ENCODE measurements at regions not wholly inside any gene's neighbourhood (a gene's known extent, or its start where the extent isn't known, plus 50 kb on each side); places are given as distances from the start of the nearest gene placed in this dataset.
"Not testable (repeated sequence)": the region's sequence is repeated elsewhere in the genome, so short reads cannot be mapped to it uniquely, and the experiment has no call there.

GRCh38 chr2:88396209-88396608 is 56.3 kb downstream of the FOXI3 start:
- H3K27ac Mint-ChIP-seq = no peak overlapping the region
- peaks cover 15% of the 10 kb centered on the region for H3K27me3 Mint-ChIP-seq
- ATAC-seq (no peak), DNase-seq (no peak)
- CTCF ChIA-PET = no interaction called here
- H3K36me3 Mint-ChIP-seq = no peaks in the 10 kb centered on the region
- no peaks in the 10 kb centered on the region for H3K4me1 Mint-ChIP-seq
- no peak overlapping the region for H3K4me3 Mint-ChIP-seq
- no peaks in the 10 kb centered on the region for H3K9me3 Mint-ChIP-seq (ENCODE audit: low read depth)

GRCh38 chr2:88377641-88377991 is 74.9 kb downstream of the FOXI3 start:
- H3K27ac Mint-ChIP-seq = no peak overlapping the region
- ATAC-seq (no peak), DNase-seq (no peak)
- H3K4me1 Mint-ChIP-seq = no peaks in the 10 kb centered on the region
- H3K4me3 Mint-ChIP-seq = no peak overlapping the region
- CTCF ChIA-PET = no interaction called here
- H3K27me3 Mint-ChIP-seq = peaks cover 8% of the 10 kb centered on the region
- no peaks in the 10 kb centered on the region for H3K36me3 Mint-ChIP-seq
- H3K9me3 Mint-ChIP-seq (ENCODE audit: low read depth) = no peaks in the 10 kb centered on the region

DNA sequence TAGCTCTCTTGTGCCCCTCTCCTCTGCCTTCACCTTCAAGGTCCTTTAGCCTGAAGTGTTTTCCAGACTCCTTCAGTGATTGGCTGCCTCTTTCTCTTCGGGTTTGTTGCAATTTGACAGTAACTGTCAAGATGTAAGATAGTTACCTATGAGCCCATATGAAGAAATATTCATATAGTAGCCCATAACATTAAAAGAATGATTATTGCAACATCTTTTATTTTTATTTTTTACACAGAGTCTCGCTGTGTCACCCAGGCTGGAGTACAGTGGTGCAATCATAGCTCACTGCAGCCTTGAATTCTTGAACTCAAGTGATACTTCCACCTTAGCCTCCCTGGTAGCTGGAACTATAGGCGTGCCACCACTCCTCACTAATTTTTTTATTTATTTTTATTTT is 80.5 kb downstream of the FOXI3 start:
- H3K27me3 Mint-ChIP-seq = peaks cover 8% of the 10 kb centered on the region
- DNase-seq (no peak), ATAC-seq (no peak)
- H3K4me3 Mint-ChIP-seq = no peak overlapping the region
- CTCF ChIA-PET = no interaction called here
- H3K9me3 Mint-ChIP-seq (ENCODE audit: low read depth) = no peaks in the 10 kb centered on the region
- no peak overlapping the region for H3K27ac Mint-ChIP-seq
- H3K4me1 Mint-ChIP-seq = no peaks in the 10 kb centered on the region
- no peaks in the 10 kb centered on the region for H3K36me3 Mint-ChIP-seq

DNA sequence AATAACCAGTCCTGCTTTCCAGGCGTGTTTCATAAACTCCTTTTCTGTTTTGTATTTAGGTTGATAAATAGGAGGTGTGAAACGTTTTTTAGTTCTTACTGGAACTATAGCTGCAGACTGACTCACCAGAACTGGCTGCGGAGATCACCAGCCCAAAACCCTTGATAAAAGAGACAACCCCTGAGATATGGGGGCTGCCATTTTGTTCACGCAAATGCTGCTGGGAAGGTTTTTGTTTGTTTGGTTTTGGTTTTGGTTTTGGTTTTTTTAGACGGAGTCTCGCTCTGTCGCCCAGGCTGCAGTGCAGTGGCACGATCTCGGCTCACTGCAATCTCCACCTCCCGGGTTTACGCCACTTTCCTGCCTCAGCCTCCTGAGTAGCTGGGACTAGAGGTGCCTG is 87.1 kb downstream of the FOXI3 start:
- H3K36me3 Mint-ChIP-seq; H3K27ac Mint-ChIP-seq; H3K27me3 Mint-ChIP-seq; H3K4me3 Mint-ChIP-seq; DNase-seq; ATAC-seq; CTCF ChIA-PET; H3K9me3 Mint-ChIP-seq (ENCODE audit: low read depth); H3K4me1 Mint-ChIP-seq: not testable (repeated sequence)

- Mint-ChIP-seq H3K4me3 (no peak overlapping the region), H3K36me3 (no peaks in the 10 kb centered on the region), H3K4me1 (peaks cover 3% of the 10 kb centered on the region), H3K27ac (no peak overlapping the region), H3K27me3 (peaks cover 30% of the 10 kb centered on the region), H3K9me3 (ENCODE audit: low read depth) (no peaks in the 10 kb centered on the region)
- ATAC-seq (no peak), DNase-seq (no peak)
- CTCF ChIA-PET = no interaction called here
Observed at GRCh38 chr2:88355486-88355885, 97.0 kb downstream of the FOXI3 start.

GRCh38 chr2:88351249-88351601 is 101.3 kb downstream of the FOXI3 start:
- no peak for ATAC-seq
- peaks cover 31% of the 10 kb centered on the region for H3K27me3 Mint-ChIP-seq
- H3K4me3 Mint-ChIP-seq = no peak overlapping the region
- no peaks in the 10 kb centered on the region for H3K9me3 Mint-ChIP-seq (ENCODE audit: low read depth)
- H3K4me1 Mint-ChIP-seq = peaks cover 3% of the 10 kb centered on the region
- DNase-seq = no peak
- CTCF ChIA-PET = interaction anchor here (0.6 to 2.1 kb wide), 4 partner anchors 8 to 291 kb away, joined by 3 to 10 read pairs (median 4); no protein-coding TSS in a partner anchor
- H3K36me3 Mint-ChIP-seq = no peaks in the 10 kb centered on the region
- H3K27ac Mint-ChIP-seq = no peak overlapping the region

DNA sequence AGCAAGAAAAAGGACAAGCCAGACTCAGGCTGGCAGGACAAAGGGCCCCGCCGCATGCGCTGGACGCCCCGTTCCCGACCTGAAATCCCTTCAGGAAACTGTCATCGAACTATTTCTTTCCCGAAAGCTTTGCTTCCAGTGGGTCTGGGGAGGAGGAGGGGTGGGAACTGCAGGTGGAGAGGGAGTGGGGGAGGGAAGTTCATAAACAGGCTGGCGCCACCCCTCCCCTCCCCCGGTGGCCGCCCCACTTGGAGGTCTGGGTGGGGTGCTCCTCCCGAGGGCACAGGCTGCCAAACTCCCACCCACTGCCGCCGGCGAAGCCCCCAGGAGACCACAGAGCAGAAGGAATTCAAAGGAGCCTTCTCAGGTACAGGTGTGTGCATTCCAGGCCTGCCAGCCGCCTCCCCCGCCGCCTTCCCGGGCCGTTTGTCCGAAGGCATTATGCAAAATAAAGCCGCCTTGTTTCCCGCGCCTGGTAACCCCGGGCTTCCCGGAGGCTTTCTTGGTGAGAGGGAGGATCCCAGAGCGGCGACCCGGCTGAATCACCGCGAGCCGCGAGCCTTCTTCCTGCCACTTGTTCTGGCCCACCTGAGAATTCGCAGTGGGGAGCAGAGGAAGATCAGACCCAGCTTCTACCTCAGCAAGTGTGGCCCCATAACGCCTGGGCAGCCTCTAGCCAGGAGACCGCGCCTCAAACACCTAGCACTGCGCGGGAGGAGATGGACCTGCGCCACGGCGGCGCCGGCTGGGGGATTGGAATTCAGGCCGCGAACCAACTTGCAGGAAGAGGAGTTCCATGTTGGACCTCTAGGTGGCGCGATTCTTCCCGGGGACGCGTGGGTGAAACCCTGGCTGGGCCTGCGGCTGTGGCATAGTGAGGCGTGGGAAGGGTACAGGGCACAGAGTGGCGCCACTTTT is 101.9 kb downstream of the FOXI3 start:
- no peaks in the 10 kb centered on the region for H3K9me3 Mint-ChIP-seq (ENCODE audit: low read depth)
- H3K4me3 Mint-ChIP-seq = peak overlapping the region; percentile 37
- ATAC-seq = peak; percentile 60
- H3K4me1 Mint-ChIP-seq = peaks cover 3% of the 10 kb centered on the region
- peak; percentile 76 for DNase-seq
- CTCF ChIA-PET = interaction anchor here (0.8 to 2.1 kb wide), 4 partner anchors 7 to 290 kb away, joined by 3 to 10 read pairs (median 4); no protein-coding TSS in a partner anchor
- no peak overlapping the region for H3K27ac Mint-ChIP-seq
- no peaks in the 10 kb centered on the region for H3K36me3 Mint-ChIP-seq
- peaks cover 29% of the 10 kb centered on the region for H3K27me3 Mint-ChIP-seq

DNA sequence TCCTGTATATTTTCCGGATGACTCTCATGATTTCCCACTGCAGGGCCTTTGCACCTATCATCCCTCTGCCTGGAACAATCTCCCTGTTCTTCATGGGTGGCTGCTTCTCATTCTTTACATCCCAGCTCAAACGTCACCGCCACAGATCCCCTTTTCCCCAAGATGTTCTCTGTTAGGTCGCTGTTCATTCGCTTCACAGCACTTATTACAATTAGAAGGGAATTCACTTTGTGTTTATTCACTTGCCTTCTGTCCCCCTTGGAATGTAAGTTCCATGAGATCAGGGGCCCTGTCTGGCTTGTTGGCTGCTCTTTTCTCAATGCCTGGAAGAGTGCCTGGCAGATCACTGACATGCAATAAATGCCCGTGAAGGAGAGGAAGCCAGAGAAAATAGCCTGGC is 106.7 kb downstream of the FOXI3 start:
- no peak for ATAC-seq
- CTCF ChIA-PET = no interaction called here

DNA sequence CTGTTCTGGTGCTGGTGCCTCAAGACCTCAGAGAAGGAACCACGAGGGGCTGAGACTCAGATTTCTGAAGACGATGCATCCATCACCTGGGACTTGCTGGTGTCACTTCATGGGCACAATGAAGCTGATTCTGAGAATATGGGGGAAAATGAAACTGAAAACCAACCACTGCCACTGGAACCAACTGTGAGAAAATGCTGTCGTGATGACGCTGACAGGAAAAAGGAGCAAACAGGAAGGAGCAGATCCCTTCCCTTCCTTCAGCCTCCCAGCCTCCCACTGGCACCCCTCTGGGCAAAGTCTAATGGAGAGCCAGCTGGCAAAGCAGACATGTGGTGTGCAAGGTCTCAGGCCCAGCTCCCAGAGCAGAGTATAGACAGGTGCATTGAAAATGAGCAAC is 109.7 kb downstream of the FOXI3 start:
- peak; percentile 71 for ATAC-seq
- Mint-ChIP-seq H3K27me3 (peaks cover 11% of the 10 kb centered on the region), H3K9me3 (ENCODE audit: low read depth) (peaks cover 3% of the 10 kb centered on the region), H3K27ac (peak overlapping the region; percentile 36), H3K4me3 (peak overlapping the region; percentile 2), H3K4me1 (peaks cover 14% of the 10 kb centered on the region), H3K36me3 (no peaks in the 10 kb centered on the region)
- CTCF ChIA-PET = interaction anchor here (0.9 to 1.8 kb wide), 3 partner anchors 9 to 152 kb away, joined by 3 to 10 read pairs (median 3); no protein-coding TSS in a partner anchor
- DNase-seq = peak; percentile 43

More for the DNA sequence above, 106.7 kb downstream of the FOXI3 start:
- no peaks in the 10 kb centered on the region for H3K36me3 Mint-ChIP-seq
- H3K27me3 Mint-ChIP-seq = peaks cover 15% of the 10 kb centered on the region
- DNase-seq = no peak
- H3K4me1 Mint-ChIP-seq = peaks cover 15% of the 10 kb centered on the region
- H3K9me3 Mint-ChIP-seq (ENCODE audit: low read depth) = no peaks in the 10 kb centered on the region
- H3K4me3 Mint-ChIP-seq = no peak overlapping the region
- no peak overlapping the region for H3K27ac Mint-ChIP-seq

DNA sequence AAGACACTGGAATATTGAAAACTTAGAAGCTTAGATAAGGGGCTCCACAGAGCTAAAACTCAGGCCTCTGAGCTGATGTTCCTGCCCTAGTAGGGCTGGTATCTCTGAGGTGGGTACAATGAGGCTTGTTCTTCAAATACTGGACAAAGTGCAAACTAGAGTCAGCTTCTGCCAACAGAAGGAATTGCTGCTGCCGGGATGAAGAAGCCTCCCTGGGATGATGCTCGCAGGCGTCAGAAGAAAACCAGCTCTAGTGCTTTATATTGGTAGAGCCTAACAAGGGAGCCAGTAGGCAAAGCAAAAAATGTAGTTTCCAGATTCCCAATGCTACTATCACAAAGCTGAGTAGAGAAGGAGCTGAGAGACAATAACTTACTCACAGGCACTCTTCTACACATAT is 118.1 kb downstream of the FOXI3 start:
- no peak overlapping the region for H3K27ac Mint-ChIP-seq
- H3K27me3 Mint-ChIP-seq = peaks cover 30% of the 10 kb centered on the region
- H3K4me3 Mint-ChIP-seq = no peak overlapping the region
- ATAC-seq (no peak), DNase-seq (no peak)
- H3K4me1 Mint-ChIP-seq = peaks cover 2% of the 10 kb centered on the region
- CTCF ChIA-PET = no interaction called here
- no peaks in the 10 kb centered on the region for H3K9me3 Mint-ChIP-seq (ENCODE audit: low read depth)
- H3K36me3 Mint-ChIP-seq = no peaks in the 10 kb centered on the region

GRCh38 chr2:88331239-88331638 is 121.3 kb downstream of the FOXI3 start:
- no peaks in the 10 kb centered on the region for H3K36me3 Mint-ChIP-seq
- H3K27me3 Mint-ChIP-seq = peaks cover 37% of the 10 kb centered on the region
- no peak for DNase-seq
- H3K4me1 Mint-ChIP-seq = peaks cover 2% of the 10 kb centered on the region
- no peak overlapping the region for H3K27ac Mint-ChIP-seq
- H3K4me3 Mint-ChIP-seq = no peak overlapping the region
- H3K9me3 Mint-ChIP-seq (ENCODE audit: low read depth) = no peaks in the 10 kb centered on the region
- CTCF ChIA-PET = no interaction called here
- no peak for ATAC-seq

- CTCF ChIA-PET = no interaction called here
Observed at GRCh38 chr2:88329815-88330603, 122.5 kb downstream of the FOXI3 start.

DNA sequence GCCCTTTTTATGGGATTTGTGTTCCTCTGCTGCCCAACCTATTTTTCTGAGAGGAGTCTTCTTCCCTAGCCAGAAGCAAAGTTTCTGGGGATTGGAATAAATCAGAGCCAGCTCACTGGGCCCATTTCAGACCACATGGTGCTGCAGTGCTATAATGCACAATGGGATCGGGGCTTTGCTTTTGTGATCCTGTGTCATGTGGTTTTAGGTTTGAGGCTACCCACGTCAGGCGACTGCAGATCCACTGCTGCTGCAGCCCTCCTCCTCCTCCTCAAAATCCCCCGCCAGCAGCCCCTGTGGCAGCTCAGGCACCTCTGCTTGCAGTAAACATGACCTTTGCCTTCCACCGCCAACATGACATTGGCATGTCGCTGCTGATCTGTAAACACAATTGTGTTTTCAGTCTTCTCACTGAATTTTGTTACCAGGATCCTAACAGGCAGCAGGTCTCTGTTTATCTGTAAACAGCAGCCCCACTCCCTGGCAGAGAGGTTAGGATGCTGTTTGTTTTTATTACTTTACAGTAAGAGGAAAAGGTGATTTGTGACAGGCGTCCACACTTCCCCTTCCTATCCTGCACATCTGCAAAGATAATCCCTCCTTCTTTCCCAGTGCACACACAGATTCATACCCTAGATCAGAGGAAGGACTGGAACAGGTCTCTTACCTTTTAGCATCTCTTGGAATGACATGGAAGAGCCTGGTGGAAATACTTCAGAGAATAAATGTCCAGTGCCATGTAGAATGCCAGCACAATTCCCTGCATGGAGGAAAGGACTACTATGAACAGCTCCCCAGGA is 130.8 kb downstream of the FOXI3 start:
- DNase-seq (no peak), ATAC-seq (no peak)
- CTCF ChIA-PET = interaction anchor here (1.0 kb wide), 1 partner anchor 261 kb away, joined by 3 read pairs; no protein-coding TSS in a partner anchor
- Mint-ChIP-seq H3K9me3 (ENCODE audit: low read depth) (no peaks in the 10 kb centered on the region), H3K36me3 (no peaks in the 10 kb centered on the region), H3K27me3 (peaks cover 13% of the 10 kb centered on the region), H3K4me3 (no peak overlapping the region), H3K27ac (no peak overlapping the region), H3K4me1 (no peaks in the 10 kb centered on the region)

More at GRCh38 chr2:88329815-88330603, 122.5 kb downstream of the FOXI3 start:
- Mint-ChIP-seq H3K27ac (no peak overlapping the region), H3K9me3 (ENCODE audit: low read depth) (no peaks in the 10 kb centered on the region), H3K36me3 (no peaks in the 10 kb centered on the region), H3K4me3 (no peak overlapping the region), H3K4me1 (peaks cover 2% of the 10 kb centered on the region), H3K27me3 (peaks cover 39% of the 10 kb centered on the region)
- DNase-seq = no peak
- ATAC-seq = no peak

All from activated CD8-positive, alpha-beta memory T cell treated with anti-CD3 and anti-CD28 coated beads, Interleukin-2, amount 10 ng/mL, durations not matched to agents 7 days and 5 days (primary cell).